ENCODE measurements at regions not wholly inside any gene's neighbourhood (a gene's known extent, or its start where the extent isn't known, plus 50 kb on each side); places are given as distances from the start of the nearest gene placed in this dataset.

DNA sequence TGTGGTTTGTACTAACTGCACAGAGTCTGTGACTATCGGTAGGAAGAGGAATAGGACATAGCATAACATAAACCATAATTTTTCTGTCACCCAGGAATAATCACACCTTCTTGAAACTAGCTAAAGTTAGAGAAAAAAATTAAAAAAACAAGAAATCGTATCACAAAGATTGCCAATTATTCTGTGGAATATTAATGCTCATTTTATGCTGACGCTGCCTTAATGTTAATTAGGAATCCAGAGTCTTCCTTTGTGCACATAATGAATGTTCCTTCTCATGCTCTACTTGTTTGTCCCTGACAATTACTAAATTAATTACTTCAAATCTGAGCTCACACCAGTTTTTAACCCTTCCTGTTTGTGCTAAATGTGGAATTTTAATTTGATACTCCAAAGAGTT is 772.7 kb upstream of the EPHA5 start:
- TF ChIP-seq EZH2 (IDR thresholded peaks at IDR 0.05; ENCODE audit: low read length) (no peak), CTCF (optimal IDR thresholded peaks at IDR 0.05 in 1 of 3, IDR thresholded peaks at IDR 0.05 in 1 of 3, conservative IDR thresholded peaks at IDR 0.05 in 1 of 3; ENCODE audit: extremely low read depth in 1 of 3, insufficient read depth in 2 of 3, low read length in 3 of 3) (no peak)

GRCh38 chr4:66439508-66439907 is 769.2 kb upstream of the EPHA5 start:
- Histone ChIP-seq H3K27me3 (ENCODE audit: control insufficient read depth, extremely low read depth, insufficient read depth, low read length) (no peaks in the 10 kb centered on the region), H3K4me1 (ENCODE audit: control insufficient read depth, extremely low read depth, insufficient read depth, low read length) (no peaks in the 10 kb centered on the region), H3K36me3 (ENCODE audit: control insufficient read depth in 2 of 2, extremely low read depth in 1 of 2, insufficient read depth in 2 of 2, low read length in 2 of 2) (no peaks in the 10 kb centered on the region), H3K27ac (ENCODE audit: control insufficient read depth, insufficient read depth, low read length) (no peak overlapping the region), H3K9me3 (ENCODE audit: control insufficient read depth, low read depth, low read length) (no peaks in the 10 kb centered on the region), H2AFZ (ENCODE audit: control insufficient read depth, low read length) (no peak overlapping the region), H3K4me2 (ENCODE audit: control insufficient read depth, extremely low read depth, insufficient read depth, low read depth, low read length) (no peak overlapping the region), H4K20me1 (ENCODE audit: control insufficient read depth, extremely low read depth, insufficient read depth, low read length) (no peaks in the 10 kb centered on the region), H3K9ac (ENCODE audit: control insufficient read depth, extremely low read depth, insufficient read depth, low read length) (no peak overlapping the region), H3K79me2 (ENCODE audit: control insufficient read depth, insufficient read depth, low read length) (no peaks in the 10 kb centered on the region), H3K4me3 (ENCODE audit: control insufficient read depth in 2 of 3, extremely low read depth in 1 of 3, insufficient read depth in 2 of 3, low read depth in 1 of 3, low read length in 3 of 3) (no peak overlapping the region), H3K9me1 (ENCODE audit: control insufficient read depth, extremely low read depth, insufficient read depth, low read length) (no peaks in the 10 kb centered on the region)
- dilution Hi-C loops (cut with MboI; ENCODE audit: extremely low pct_ligation_motif_present, low sequenced_read_pairs), result no loop called here
- FAIRE-seq (no peak), DNase-seq (ENCODE audit: low read depth, low spot score) (no peak)
- TF ChIP-seq CTCF (optimal IDR thresholded peaks at IDR 0.05 in 1 of 3, IDR thresholded peaks at IDR 0.05 in 1 of 3, conservative IDR thresholded peaks at IDR 0.05 in 1 of 3; ENCODE audit: extremely low read depth in 1 of 3, insufficient read depth in 2 of 3, low read length in 3 of 3) (no peak), EZH2 (IDR thresholded peaks at IDR 0.05; ENCODE audit: low read length) (no peak)

More for the DNA sequence above, 772.7 kb upstream of the EPHA5 start:
- H3K4me1 ChIP-seq (ENCODE audit: control insufficient read depth, extremely low read depth, insufficient read depth, low read length), result no peaks in the 10 kb centered on the region
- no peaks in the 10 kb centered on the region for H3K9me3 ChIP-seq (ENCODE audit: control insufficient read depth, low read depth, low read length)
- H3K4me3 ChIP-seq (ENCODE audit: control insufficient read depth in 2 of 3, extremely low read depth in 1 of 3, insufficient read depth in 2 of 3, low read depth in 1 of 3, low read length in 3 of 3), result no peak overlapping the region
- H3K4me2 ChIP-seq (ENCODE audit: control insufficient read depth, extremely low read depth, insufficient read depth, low read depth, low read length), result no peak overlapping the region
- no peak overlapping the region for H2AFZ ChIP-seq (ENCODE audit: control insufficient read depth, low read length)
- H3K9me1 ChIP-seq (ENCODE audit: control insufficient read depth, extremely low read depth, insufficient read depth, low read length), result no peaks in the 10 kb centered on the region
- DNase-seq (ENCODE audit: low read depth, low spot score) (no peak), FAIRE-seq (no peak)
- H3K27ac ChIP-seq (ENCODE audit: control insufficient read depth, insufficient read depth, low read length), result no peak overlapping the region
- H3K36me3 ChIP-seq (ENCODE audit: control insufficient read depth in 2 of 2, extremely low read depth in 1 of 2, insufficient read depth in 2 of 2, low read length in 2 of 2), result no peaks in the 10 kb centered on the region
- no peaks in the 10 kb centered on the region for H3K79me2 ChIP-seq (ENCODE audit: control insufficient read depth, insufficient read depth, low read length)
- no peaks in the 10 kb centered on the region for H3K27me3 ChIP-seq (ENCODE audit: control insufficient read depth, extremely low read depth, insufficient read depth, low read length)
- dilution Hi-C loops (cut with MboI; ENCODE audit: extremely low pct_ligation_motif_present, low sequenced_read_pairs), result no loop called here
- no peaks in the 10 kb centered on the region for H4K20me1 ChIP-seq (ENCODE audit: control insufficient read depth, extremely low read depth, insufficient read depth, low read length)
- H3K9ac ChIP-seq (ENCODE audit: control insufficient read depth, extremely low read depth, insufficient read depth, low read length), result no peak overlapping the region

Measured in keratinocyte (primary cell).